ENCODE measurements at regions not wholly inside any gene's neighbourhood (a gene's known extent, or its start where the extent isn't known, plus 50 kb on each side); places are given as distances from the start of the nearest gene placed in this dataset.

DNA sequence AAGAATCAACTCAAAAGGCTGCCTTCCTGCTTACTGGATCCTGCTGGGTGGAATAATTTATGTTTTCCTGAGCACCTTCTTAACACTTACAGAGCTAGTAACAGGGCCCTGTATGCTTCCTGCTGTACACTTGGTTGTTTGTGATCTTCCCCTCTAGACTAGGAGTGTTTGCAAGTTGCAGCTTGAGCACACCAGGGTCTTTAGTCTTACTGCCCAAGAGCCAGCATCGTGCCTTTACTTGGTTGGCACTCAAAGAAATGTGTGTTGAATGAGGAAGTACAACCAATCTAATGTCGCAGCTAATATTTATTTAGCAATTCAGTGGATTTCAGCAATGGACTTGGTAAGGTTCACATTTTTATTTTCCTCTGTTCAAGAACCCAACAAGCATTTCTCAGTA is 57.5 kb upstream of the HAND1 start:
- Histone ChIP-seq H3K9ac (ENCODE audit: low read length in 3 of 3) (no peak overlapping the region), H3K4me3 (ENCODE audit: low read length in 3 of 3) (no peak overlapping the region), H3K27me3 (ENCODE audit: control insufficient read depth, insufficient read depth, low read length) (no peaks in the 10 kb centered on the region), H3K36me3 (ENCODE audit: control insufficient read depth in 2 of 3, insufficient read depth in 3 of 3, low read length in 3 of 3) (no peaks in the 10 kb centered on the region), H3K4me1 (ENCODE audit: control insufficient read depth in 2 of 3, insufficient read depth in 2 of 3, low read depth in 1 of 3, low read length in 3 of 3) (no peaks in the 10 kb centered on the region), H3K27ac (ENCODE audit: low read depth in 2 of 2, low read length in 2 of 2) (no peak overlapping the region), H3K9me3 (ENCODE audit: control insufficient read depth in 2 of 3, insufficient read depth in 1 of 3, low read length in 3 of 3) (no peaks in the 10 kb centered on the region)
- FAIRE-seq (no peak), DNase-seq (no peak)
- TF ChIP-seq, protein P1, sequence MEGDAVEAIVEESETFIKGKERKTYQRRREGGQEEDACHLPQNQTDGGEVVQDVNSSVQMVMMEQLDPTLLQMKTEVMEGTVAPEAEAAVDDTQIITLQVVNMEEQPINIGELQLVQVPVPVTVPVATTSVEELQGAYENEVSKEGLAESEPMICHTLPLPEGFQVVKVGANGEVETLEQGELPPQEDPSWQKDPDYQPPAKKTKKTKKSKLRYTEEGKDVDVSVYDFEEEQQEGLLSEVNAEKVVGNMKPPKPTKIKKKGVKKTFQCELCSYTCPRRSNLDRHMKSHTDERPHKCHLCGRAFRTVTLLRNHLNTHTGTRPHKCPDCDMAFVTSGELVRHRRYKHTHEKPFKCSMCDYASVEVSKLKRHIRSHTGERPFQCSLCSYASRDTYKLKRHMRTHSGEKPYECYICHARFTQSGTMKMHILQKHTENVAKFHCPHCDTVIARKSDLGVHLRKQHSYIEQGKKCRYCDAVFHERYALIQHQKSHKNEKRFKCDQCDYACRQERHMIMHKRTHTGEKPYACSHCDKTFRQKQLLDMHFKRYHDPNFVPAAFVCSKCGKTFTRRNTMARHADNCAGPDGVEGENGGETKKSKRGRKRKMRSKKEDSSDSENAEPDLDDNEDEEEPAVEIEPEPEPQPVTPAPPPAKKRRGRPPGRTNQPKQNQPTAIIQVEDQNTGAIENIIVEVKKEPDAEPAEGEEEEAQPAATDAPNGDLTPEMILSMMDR (IDR thresholded peaks at IDR 0.05; ENCODE audit: borderline replicate concordance, extremely low read depth, insufficient read depth): no peak
- intact Hi-C loops (cut with DNase I): no loop called here

DNA sequence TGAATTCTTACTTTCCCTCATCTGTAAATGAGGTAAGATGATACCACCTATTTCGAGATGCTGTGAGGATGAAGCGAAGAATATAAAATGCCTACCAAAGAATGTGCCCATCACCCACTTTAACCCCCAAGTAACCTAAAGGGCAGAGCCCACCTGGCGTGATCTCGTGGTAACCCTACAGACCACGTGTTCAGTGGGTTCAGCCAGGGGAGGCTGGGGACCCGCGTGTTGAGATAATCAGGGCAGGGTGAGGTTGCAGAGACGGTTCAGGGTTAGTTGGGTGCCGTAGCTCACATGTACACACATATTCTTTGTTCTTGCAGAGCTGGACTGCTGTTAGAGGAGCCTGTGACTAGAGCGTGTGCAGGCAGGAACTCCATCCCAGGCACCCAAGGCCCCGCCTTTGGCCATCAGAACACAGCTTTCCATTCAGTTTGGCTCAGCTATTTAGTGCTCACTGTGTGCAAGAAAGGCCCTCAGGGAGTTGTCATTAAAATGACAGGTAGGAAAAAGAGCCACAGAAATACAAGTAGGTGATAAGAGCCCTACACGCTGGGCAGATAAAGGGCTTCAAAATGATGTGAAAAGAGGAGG is 56.5 kb upstream of the HAND1 start:
- Histone ChIP-seq H3K36me3 (ENCODE audit: control insufficient read depth in 2 of 3, insufficient read depth in 3 of 3, low read length in 3 of 3) (no peaks in the 10 kb centered on the region), H3K4me3 (ENCODE audit: low read length in 3 of 3) (no peak overlapping the region), H3K27me3 (ENCODE audit: control insufficient read depth, insufficient read depth, low read length) (no peaks in the 10 kb centered on the region), H3K9ac (ENCODE audit: low read length in 3 of 3) (no peak overlapping the region), H3K4me1 (ENCODE audit: control insufficient read depth in 2 of 3, insufficient read depth in 2 of 3, low read depth in 1 of 3, low read length in 3 of 3) (no peaks in the 10 kb centered on the region), H3K27ac (ENCODE audit: low read depth in 2 of 2, low read length in 2 of 2) (no peak overlapping the region), H3K9me3 (ENCODE audit: control insufficient read depth in 2 of 3, insufficient read depth in 1 of 3, low read length in 3 of 3) (no peaks in the 10 kb centered on the region)
- TF ChIP-seq, protein P1 (IDR thresholded peaks at IDR 0.05; ENCODE audit: borderline replicate concordance, extremely low read depth, insufficient read depth): no peak
- intact Hi-C loops (cut with DNase I): no loop called here
- DNase-seq: no peak
- no peak for FAIRE-seq

DNA sequence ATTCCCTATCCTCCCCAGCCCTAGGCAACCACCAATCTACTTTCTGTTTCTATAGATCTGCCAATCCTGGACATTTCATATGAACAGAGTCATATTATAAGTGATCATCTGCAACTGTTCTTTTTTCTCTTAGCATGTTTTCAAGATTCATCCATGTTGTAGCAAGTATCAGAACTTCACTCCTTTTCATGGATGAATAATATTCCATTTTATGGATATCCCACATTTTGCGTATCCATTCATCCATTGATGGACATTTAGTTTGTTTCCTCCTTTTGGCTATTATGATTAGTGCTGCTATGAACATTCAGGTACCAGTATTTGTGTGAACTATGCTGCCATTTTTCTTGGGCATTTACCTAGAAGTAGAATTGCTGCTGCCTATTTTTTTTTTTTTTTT is 51.3 kb upstream of the HAND1 start:
- DNase-seq: no peak
- Histone ChIP-seq H3K27me3 (ENCODE audit: control insufficient read depth, insufficient read depth, low read length) (no peaks in the 10 kb centered on the region), H3K9ac (ENCODE audit: low read length in 3 of 3) (no peak overlapping the region), H3K9me3 (ENCODE audit: control insufficient read depth in 2 of 3, insufficient read depth in 1 of 3, low read length in 3 of 3) (no peaks in the 10 kb centered on the region), H3K27ac (ENCODE audit: low read depth in 2 of 2, low read length in 2 of 2) (no peak overlapping the region), H3K36me3 (ENCODE audit: control insufficient read depth in 2 of 3, insufficient read depth in 3 of 3, low read length in 3 of 3) (no peaks in the 10 kb centered on the region), H3K4me1 (ENCODE audit: control insufficient read depth in 2 of 3, insufficient read depth in 2 of 3, low read depth in 1 of 3, low read length in 3 of 3) (no peaks in the 10 kb centered on the region), H3K4me3 (ENCODE audit: low read length in 3 of 3) (no peak overlapping the region)
- TF ChIP-seq, protein P1 (IDR thresholded peaks at IDR 0.05; ENCODE audit: borderline replicate concordance, extremely low read depth, insufficient read depth): no peak
- FAIRE-seq: no peak
- intact Hi-C loops (cut with DNase I): no loop called here

DNA sequence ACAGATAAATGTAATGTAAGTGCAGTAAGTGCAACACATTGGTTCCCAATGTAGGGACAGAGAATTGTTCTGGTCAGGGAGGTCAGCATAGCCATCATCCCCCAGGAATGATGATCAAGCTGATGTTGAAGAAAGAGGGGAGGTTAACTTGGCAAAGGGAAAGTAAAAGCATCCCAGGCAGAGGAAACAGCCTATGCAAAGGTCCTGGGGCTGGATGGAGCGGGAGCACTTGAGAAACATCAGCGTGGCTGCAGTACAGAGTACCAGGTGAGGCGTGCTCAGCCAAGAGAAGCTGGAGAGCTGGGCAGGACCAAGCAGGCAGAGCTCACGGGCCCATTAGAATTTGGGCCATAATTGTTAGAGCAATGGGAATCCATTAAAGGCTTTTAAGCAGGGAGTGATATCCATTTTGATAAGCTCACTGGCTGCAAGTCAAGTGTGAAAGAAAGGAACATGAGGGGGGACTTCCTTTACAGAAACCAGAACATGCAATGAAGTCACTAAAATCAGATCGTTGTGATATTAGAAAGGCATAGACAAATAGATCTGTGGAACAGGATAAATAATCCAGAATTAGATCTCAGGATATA is 50.1 kb upstream of the HAND1 start:
- FAIRE-seq (no peak), DNase-seq (no peak)
- intact Hi-C loops (cut with DNase I): no loop called here
- H3K9me3 ChIP-seq (ENCODE audit: control insufficient read depth in 2 of 3, insufficient read depth in 1 of 3, low read length in 3 of 3): no peaks in the 10 kb centered on the region
- no peak overlapping the region for H3K27ac ChIP-seq (ENCODE audit: low read depth in 2 of 2, low read length in 2 of 2)
- no peaks in the 10 kb centered on the region for H3K27me3 ChIP-seq (ENCODE audit: control insufficient read depth, insufficient read depth, low read length)
- H3K4me1 ChIP-seq (ENCODE audit: control insufficient read depth in 2 of 3, insufficient read depth in 2 of 3, low read depth in 1 of 3, low read length in 3 of 3): no peaks in the 10 kb centered on the region
- H3K36me3 ChIP-seq (ENCODE audit: control insufficient read depth in 2 of 3, insufficient read depth in 3 of 3, low read length in 3 of 3): no peaks in the 10 kb centered on the region
- no peak overlapping the region for H3K4me3 ChIP-seq (ENCODE audit: low read length in 3 of 3)
- TF ChIP-seq, protein P1 (IDR thresholded peaks at IDR 0.05; ENCODE audit: borderline replicate concordance, extremely low read depth, insufficient read depth): no peak
- H3K9ac ChIP-seq (ENCODE audit: low read length in 3 of 3): no peak overlapping the region
